HCT116 (cell line): ENCODE measurements at regions not wholly inside any gene's neighbourhood (a gene's known extent, or its start where the extent isn't known, plus 50 kb on each side); places are given as distances from the start of the nearest gene placed in this dataset.

Experiments
- ATAC-seq: fragments of 200-7000 bp; cut with Tn5 transposase; 2 replicates; pipeline ENCODE4 v1.9.1; 2020; ENCODE audit warnings: mild to moderate bottlenecking, moderate library complexity
- BruUV-seq: library from RNA; stranded (reverse); fragments of 400-500 nt; replicated peaks from 2 replicates; lab custom pipeline; 2021; lab: Mats Ljungman, UMichigan
- CTCF ChIA-PET: fragments of 300-600 bp; sonication (Branson Sonifier 250); formaldehyde crosslinking; loops from one replicate; lab custom pipeline; 2021; ENCODE audit warnings: antibody characterized with exemption; lab: Charles Lee
- POLR2A ChIA-PET: fragments of 300-600, 350-600 bp; sonication (Branson Sonifier 250); formaldehyde crosslinking; loops from one replicate; lab custom pipeline; 2021; ENCODE audit warnings: antibody characterized with exemption; lab: Charles Lee
- RAD21 ChIA-PET, 2 experiments: fragments of 300-600 bp; sonication (Branson Sonifier 250); formaldehyde crosslinking; loops; one replicate each; lab custom pipeline; 2023; ENCODE audit warnings: low total read pairs in 2 of 2; ENCODE audit not compliant: uncharacterized antibody in 2 of 2, unreplicated experiment in 2 of 2, low non-redundant PET in 1 of 2; lab: Charles Lee
- DNase-seq: peaks from one replicate; pipeline ENCODE4 v3.0.0-alpha.2; 2010; ENCODE audit warnings: low read depth, low spot score
- H2AFZ ChIP-seq: fragments of 200-600 bp; shearing (Covaris generic), sonication (generic); 2 replicates; pipeline ENCODE4 v1.6.1; 2017; ENCODE audit warnings: low read depth, mixed run types, mixed read lengths, antibody characterized with exemption, low read length; ENCODE audit not compliant: poor library complexity, severe bottlenecking
- H3K27ac ChIP-seq: 2 replicates; pipeline ENCODE4 v1.5.1; 2012; ENCODE audit warnings: low read depth, low read length
- H3K27me3 ChIP-seq: fragments of 200-600 bp; sonication (generic); 2 replicates; pipeline ENCODE4 v1.6.1; 2016; ENCODE audit warnings: mixed run types, low read length, mixed read lengths; ENCODE audit not compliant: insufficient read depth
- H3K36me3 ChIP-seq, 2 experiments: fragments of 200-500 bp in 1 of 2; fragments of 200-600 bp in 1 of 2; sonication (Bioruptor generic) in 1 of 2; sonication (generic) in 1 of 2; 2 replicates each; pipeline versions ENCODE4 v1.5.1 to v1.6.1; 2014 to 2016; ENCODE audit warnings: low read length in 2 of 2, inconsistent platforms in 1 of 2, mixed read lengths in 1 of 2, mixed run types in 1 of 2; ENCODE audit not compliant: insufficient read depth in 2 of 2, control insufficient read depth in 1 of 2
- H3K4me1 ChIP-seq, 2 experiments: fragments of 200-600 bp in 1 of 2; sonication (generic) in 1 of 2; 2 replicates each; pipeline versions ENCODE4 v1.5.1 to v1.6.1; 2012 to 2017; ENCODE audit warnings: low read length in 2 of 2, inconsistent platforms in 1 of 2, mild to moderate bottlenecking in 1 of 2, mixed read lengths in 1 of 2, mixed run types in 1 of 2, moderate library complexity in 1 of 2; ENCODE audit not compliant: insufficient read depth in 2 of 2, control insufficient read depth in 1 of 2
- H3K4me2 ChIP-seq: fragments of 200-600 bp; sonication (generic); 2 replicates; pipeline ENCODE4 v1.6.1; 2017; ENCODE audit warnings: mixed run types, low read length, mixed read lengths
- H3K4me3 ChIP-seq, 2 experiments: fragments of 200-600 bp in 1 of 2; sonication (generic) in 1 of 2; replicated peaks in 1 of 2; 2 replicates each; pipeline ENCODE4 v1.5.1; 2011 to 2016; ENCODE audit warnings: low read length in 2 of 2, control low read depth in 1 of 2, low read depth in 1 of 2, mild to moderate bottlenecking in 1 of 2, mixed read lengths in 1 of 2, mixed run types in 1 of 2
- H3K79me2 ChIP-seq: fragments of 200-600 bp; sonication (generic); 2 replicates; pipeline ENCODE4 v1.6.1; 2017; ENCODE audit warnings: mild to moderate bottlenecking, mixed run types, low read length, moderate library complexity, mixed read lengths; ENCODE audit not compliant: insufficient read depth
- H3K9ac ChIP-seq: fragments of 200-600 bp; sonication (generic); 2 replicates; pipeline ENCODE4 v1.6.1; 2016; ENCODE audit warnings: low read length, mixed read lengths
- H3K9me2 ChIP-seq: fragments of 200-600 bp; sonication (generic), shearing (Covaris generic); 2 replicates; pipeline ENCODE4 v1.6.1; 2017; ENCODE audit warnings: mixed run types, mild to moderate bottlenecking, moderate library complexity; ENCODE audit not compliant: insufficient read depth
- H3K9me3 ChIP-seq, 2 experiments: fragments of 200-500 bp in 1 of 2; fragments of 200-600 bp in 1 of 2; sonication (Bioruptor generic) in 1 of 2; sonication (generic) in 1 of 2; 2 replicates each; pipeline ENCODE4 v1.6.1; 2014 to 2017; ENCODE audit warnings: low read length in 2 of 2, mixed read lengths in 2 of 2, inconsistent platforms in 1 of 2, low read depth in 1 of 2, mild to moderate bottlenecking in 1 of 2, mixed run types in 1 of 2, moderate library complexity in 1 of 2; ENCODE audit not compliant: control insufficient read depth in 1 of 2, insufficient read depth in 1 of 2
- H4K20me1 ChIP-seq: fragments of 200-600 bp; sonication (generic), shearing (Covaris generic); 2 replicates; pipeline ENCODE4 v1.6.1; 2017; ENCODE audit warnings: mixed run types, mild to moderate bottlenecking, moderate library complexity; ENCODE audit not compliant: insufficient read depth
- ELF1 ChIP-seq: IDR thresholded peaks from 2 replicates; pipeline ENCODE4 v1.6.1; 2012; ENCODE audit warnings: low read depth, borderline replicate concordance
- FOSL1 ChIP-seq: IDR thresholded peaks from 2 replicates; pipeline ENCODE4 v1.6.1; 2012; ENCODE audit warnings: low read depth
- JUND ChIP-seq: IDR thresholded peaks from 2 replicates; pipeline ENCODE4 v1.6.1; 2012
- SIN3A ChIP-seq: IDR thresholded peaks from 2 replicates; pipeline ENCODE4 v1.6.1; 2012; ENCODE audit warnings: low read depth
- SP1 ChIP-seq: IDR thresholded peaks from 2 replicates; pipeline ENCODE4 v1.6.1; 2012; ENCODE audit warnings: low read depth
- SRF ChIP-seq: IDR thresholded peaks from 2 replicates; pipeline ENCODE4 v1.6.1; 2012; ENCODE audit warnings: low read depth
- YY1 ChIP-seq: IDR thresholded peaks from 2 replicates; pipeline ENCODE4 v1.6.1; 2011; ENCODE audit warnings: low read length, low read depth, moderate library complexity, mild to moderate bottlenecking; ENCODE audit not compliant: insufficient replicate concordance; ENCODE audit errors: extremely low read depth
- ZBTB33 ChIP-seq: IDR thresholded peaks from 2 replicates; pipeline ENCODE4 v1.6.1; 2011; ENCODE audit warnings: mild to moderate bottlenecking, low read length, moderate library complexity; ENCODE audit not compliant: insufficient replicate concordance; ENCODE audit errors: extremely low read depth
- intact Hi-C: fragments of 100-400 bp; cut with micrococcal nuclease; formaldehyde crosslinking; loops from 2 replicates; pipeline ENCODE4 v1.10.0; 2022

GRCh38 chr14:83140756-83141155 is 1607.1 kb upstream of the SEL1L start:
- DNase-seq (no peak), ATAC-seq (no peak)
- ChIA-PET POLR2A (no interaction called here), CTCF (no interaction called here), RAD21 (no interaction called here)
- Histone ChIP-seq H3K27me3 (no peaks in the 10 kb centered on the region), H3K4me2 (no peak overlapping the region), H3K4me3 (no peak overlapping the region), H4K20me1 (no peaks in the 10 kb centered on the region), H3K9me2 (no peaks in the 10 kb centered on the region), H3K9me3 (peaks cover 0 to 11% of the 10 kb centered on the region in 2 experiments; a peak in 2 of 4 replicates), H3K9ac (no peak overlapping the region), H3K27ac (no peak overlapping the region), H3K4me1 (no peaks in the 10 kb centered on the region), H3K36me3 (no peaks in the 10 kb centered on the region), H2AFZ (no peak overlapping the region), H3K79me2 (no peaks in the 10 kb centered on the region)
- BruUV-seq = no TSS peak
- intact Hi-C loops = no loop called here
- TF ChIP-seq SIN3A = no peak
- no peak for TF ChIP-seq YY1
- no peak for TF ChIP-seq SP1
- TF ChIP-seq ELF1 = no peak

DNA sequence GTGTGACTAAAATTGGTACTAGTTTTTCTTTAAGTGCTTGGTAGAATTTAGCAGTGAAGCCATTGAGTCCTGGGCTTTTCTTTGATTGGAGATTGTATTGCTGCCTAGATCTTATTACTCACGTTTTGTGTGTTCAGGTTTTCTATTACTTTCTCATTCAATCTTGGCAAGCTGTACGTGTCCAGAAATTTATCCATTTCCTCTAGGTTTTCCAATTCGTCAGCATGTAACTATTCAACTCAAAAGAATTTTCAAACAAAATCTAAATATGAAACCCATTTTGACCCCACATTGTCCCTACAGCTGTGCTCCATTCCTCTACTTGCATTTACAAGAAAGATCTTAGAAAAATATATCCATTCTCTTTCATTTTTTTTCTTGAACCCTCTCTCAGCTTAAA is 1613.4 kb upstream of the SEL1L start:
- ChIA-PET RAD21 (no interaction called here), POLR2A (no interaction called here), CTCF (no interaction called here)
- ATAC-seq (no peak), DNase-seq (no peak)
- Histone ChIP-seq H3K27ac (no peak overlapping the region), H3K4me1 (no peaks in the 10 kb centered on the region), H3K79me2 (no peaks in the 10 kb centered on the region), H3K27me3 (no peaks in the 10 kb centered on the region), H3K9me2 (no peaks in the 10 kb centered on the region), H3K9ac (no peak overlapping the region), H3K36me3 (no peaks in the 10 kb centered on the region), H4K20me1 (no peaks in the 10 kb centered on the region), H3K9me3 (peaks cover 13 to 17% of the 10 kb centered on the region in 2 experiments; a peak in 3 of 4 replicates), H3K4me3 (no peak overlapping the region), H2AFZ (no peak overlapping the region), H3K4me2 (no peak overlapping the region)
- no peak for TF ChIP-seq JUND
- no peak for TF ChIP-seq FOSL1
- no peak for TF ChIP-seq SP1
- no peak for TF ChIP-seq ZBTB33
- TF ChIP-seq SRF = no peak
- no TSS peak for BruUV-seq
- intact Hi-C loops = no loop called here
